ENCODE measurements at regions not wholly inside any gene's neighbourhood (a gene's known extent, or its start where the extent isn't known, plus 50 kb on each side); places are given as distances from the start of the nearest gene placed in this dataset.

DNA sequence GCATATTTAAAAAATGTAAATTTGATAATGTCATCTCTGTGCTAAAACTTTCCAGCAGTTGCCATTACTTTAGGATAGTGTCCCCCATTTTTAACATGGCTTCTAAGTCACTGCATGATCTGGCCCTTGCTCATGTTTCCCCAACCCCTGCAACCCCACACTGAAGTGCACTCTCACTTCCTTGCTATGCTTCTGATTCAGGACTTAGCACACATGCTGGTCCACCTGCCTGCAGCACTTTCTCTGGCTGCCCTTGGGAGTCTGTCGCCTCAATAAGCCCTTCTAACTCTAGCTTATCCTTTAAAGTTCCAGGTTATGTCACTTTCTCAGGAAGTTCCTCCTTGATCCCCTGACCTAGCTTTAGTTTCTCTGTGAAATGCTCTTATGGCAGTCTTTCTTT lies 241.0 kb downstream of the POSTN start:
- TF ChIP-seq, protein P1, sequence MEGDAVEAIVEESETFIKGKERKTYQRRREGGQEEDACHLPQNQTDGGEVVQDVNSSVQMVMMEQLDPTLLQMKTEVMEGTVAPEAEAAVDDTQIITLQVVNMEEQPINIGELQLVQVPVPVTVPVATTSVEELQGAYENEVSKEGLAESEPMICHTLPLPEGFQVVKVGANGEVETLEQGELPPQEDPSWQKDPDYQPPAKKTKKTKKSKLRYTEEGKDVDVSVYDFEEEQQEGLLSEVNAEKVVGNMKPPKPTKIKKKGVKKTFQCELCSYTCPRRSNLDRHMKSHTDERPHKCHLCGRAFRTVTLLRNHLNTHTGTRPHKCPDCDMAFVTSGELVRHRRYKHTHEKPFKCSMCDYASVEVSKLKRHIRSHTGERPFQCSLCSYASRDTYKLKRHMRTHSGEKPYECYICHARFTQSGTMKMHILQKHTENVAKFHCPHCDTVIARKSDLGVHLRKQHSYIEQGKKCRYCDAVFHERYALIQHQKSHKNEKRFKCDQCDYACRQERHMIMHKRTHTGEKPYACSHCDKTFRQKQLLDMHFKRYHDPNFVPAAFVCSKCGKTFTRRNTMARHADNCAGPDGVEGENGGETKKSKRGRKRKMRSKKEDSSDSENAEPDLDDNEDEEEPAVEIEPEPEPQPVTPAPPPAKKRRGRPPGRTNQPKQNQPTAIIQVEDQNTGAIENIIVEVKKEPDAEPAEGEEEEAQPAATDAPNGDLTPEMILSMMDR (IDR thresholded peaks at IDR 0.05; ENCODE audit: low read depth, low read length), result no peak
- no peak for DNase-seq (ENCODE audit: extremely low read depth, low read depth)

DNA sequence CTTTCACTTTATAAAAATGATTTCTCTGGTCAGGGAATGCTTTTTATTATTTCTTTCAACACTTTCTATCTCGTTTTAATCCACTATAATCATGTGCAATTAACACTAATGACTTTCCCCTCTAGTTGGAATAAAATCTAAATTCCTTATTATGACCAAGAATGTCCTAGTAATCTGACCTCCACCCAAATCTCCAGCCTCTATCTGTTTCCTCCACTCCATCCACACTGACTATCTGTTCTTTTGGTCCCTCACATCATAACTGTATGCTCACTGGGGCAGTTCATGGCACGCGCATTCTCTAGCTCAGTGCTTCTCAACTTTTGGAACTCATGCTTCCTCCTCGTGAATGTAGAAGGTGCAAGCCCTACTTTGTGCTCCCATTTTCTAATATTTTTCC lies 244.7 kb downstream of the POSTN start:
- no peak for DNase-seq (ENCODE audit: extremely low read depth, low read depth)
- TF ChIP-seq, protein P1 (IDR thresholded peaks at IDR 0.05; ENCODE audit: low read depth, low read length), result no peak

DNA sequence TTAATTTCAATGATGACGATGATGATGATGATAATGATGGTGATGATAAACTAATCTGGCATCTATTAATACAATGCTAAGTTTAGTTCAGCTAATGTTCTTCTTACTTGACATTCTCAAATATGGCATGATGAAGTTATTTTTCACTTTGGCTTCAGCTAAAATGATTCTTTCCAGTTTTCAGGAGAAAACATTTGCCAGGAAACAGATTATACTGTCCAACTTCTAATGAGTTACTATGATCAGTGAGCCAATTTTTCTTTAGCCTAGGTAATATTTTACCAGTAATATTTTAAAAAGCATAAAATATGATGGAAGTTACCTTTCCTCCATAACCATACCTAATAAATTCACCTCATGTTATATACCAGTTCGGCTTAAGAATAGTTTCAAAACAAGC lies 245.7 kb upstream of the CSNK1A1L start:
- no peak for DNase-seq (ENCODE audit: extremely low read depth, low read depth)
- TF ChIP-seq, protein P1 (IDR thresholded peaks at IDR 0.05; ENCODE audit: low read depth, low read length), result no peak

DNA sequence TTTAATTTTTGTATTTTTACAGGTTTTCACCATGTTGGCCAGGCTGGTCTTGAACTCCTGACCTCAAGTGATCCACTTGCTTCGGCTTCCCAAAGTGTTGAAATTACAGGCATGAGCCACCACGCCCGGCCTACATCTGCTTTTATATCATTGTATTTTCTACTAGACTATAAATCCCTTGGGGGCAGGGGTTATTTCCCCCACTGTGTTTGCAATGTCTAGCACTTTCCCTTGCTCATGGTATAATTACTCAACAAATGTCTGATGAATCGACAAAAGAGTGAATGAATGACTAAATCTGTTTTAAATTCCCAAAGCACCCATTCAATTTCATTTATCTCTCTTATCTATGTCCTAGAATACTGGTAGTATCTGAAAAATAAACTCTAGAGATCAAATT lies 244.5 kb upstream of the CSNK1A1L start:
- DNase-seq (ENCODE audit: extremely low read depth, low read depth), result no peak

DNA sequence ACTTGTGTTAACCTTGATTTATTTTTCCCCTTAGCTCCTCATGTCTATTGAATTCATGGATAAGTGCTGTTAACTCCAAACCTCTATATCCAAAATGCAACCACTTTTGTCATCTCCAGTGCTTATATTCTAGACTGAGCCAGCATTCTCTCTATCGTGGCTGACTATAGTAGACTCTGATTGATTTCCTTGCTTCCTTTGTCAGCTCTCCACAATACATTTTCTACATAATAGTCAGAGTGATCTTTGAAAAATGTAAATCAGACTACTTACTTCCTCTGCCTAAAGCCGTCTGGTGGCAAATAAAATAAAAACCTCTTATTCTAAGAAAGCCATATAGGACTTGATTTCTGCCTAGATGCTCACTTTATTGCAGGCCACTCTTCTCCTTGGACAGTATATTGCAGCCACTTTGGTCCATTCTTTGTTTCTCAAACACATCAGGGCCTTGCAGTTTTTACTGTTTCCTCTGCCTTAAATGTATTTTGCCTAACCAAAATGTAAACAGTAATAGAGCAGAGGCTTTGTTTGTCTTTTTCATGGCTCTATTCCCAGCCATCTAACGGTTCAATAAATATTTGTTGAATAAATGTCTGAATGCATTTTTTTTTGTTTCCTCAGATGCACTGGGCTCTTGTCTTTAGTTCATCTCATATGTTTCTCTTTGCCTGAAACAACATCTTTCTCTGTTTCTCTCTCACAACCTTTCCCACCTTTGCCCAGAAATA lies 243.6 kb upstream of the CSNK1A1L start:
- peak; percentile 18 for DNase-seq (ENCODE audit: extremely low read depth, low read depth)

More for the DNA sequence above, 244.5 kb upstream of the CSNK1A1L start:
- TF ChIP-seq, protein P1 (IDR thresholded peaks at IDR 0.05; ENCODE audit: low read depth, low read length), result no peak

DNA sequence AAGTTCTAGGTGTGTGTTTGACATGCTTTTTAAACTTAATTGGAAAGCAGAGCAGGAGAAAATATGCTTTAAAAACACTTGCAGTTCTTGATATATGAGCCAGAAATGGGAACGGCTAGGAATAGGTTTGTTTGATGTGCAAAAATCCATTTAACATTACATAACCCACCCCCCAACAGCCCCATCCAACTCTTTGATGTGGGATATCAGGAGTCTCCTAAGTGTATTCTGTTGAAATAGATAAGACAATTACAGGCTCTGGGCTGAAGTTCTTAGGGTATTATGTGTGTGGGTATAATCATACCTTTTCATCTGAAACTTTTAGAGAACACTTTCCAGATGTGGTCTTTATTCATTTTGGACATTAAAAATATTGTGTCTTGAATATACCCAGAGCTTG lies 240.4 kb upstream of the CSNK1A1L start:
- no peak for DNase-seq (ENCODE audit: extremely low read depth, low read depth)
- TF ChIP-seq, protein P1 (IDR thresholded peaks at IDR 0.05; ENCODE audit: low read depth, low read length), result no peak

More for the DNA sequence above, 243.6 kb upstream of the CSNK1A1L start:
- TF ChIP-seq, protein P1 (IDR thresholded peaks at IDR 0.05; ENCODE audit: low read depth, low read length), result no peak

DNA sequence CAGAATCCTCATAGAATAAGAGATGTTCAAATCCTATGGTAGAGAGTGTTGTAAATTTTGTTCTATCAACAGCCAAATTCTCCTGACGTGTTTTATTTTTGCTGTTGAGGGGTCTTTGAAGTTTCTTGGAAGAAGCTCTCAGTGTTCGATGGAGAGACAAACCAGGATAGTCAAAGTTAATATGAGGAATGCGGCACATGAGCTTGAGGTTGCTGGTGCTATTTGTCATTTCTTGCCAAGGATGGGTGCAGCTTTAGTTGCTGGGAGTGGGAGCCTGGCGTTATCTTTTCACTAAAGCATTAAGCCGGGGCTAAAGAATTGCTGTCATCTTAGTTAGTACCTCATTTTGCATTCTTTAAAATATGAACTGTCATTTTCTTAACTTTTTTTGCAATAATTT lies 239.9 kb upstream of the CSNK1A1L start:
- DNase-seq (ENCODE audit: extremely low read depth, low read depth), result no peak
- TF ChIP-seq, protein P1 (IDR thresholded peaks at IDR 0.05; ENCODE audit: low read depth, low read length), result no peak
